ENCODE measurements at regions not wholly inside any gene's neighbourhood (a gene's known extent, or its start where the extent isn't known, plus 50 kb on each side); places are given as distances from the start of the nearest gene placed in this dataset.

- intact Hi-C loops (cut with DNase I): no loop called here
- Histone ChIP-seq H3K27ac (no peak overlapping the region), H3K4me1 (peaks cover 12% of the 10 kb centered on the region), H3K27me3 (ENCODE audit: low read depth) (no peaks in the 10 kb centered on the region), H3K36me3 (no peaks in the 10 kb centered on the region), H3K9me3 (no peaks in the 10 kb centered on the region), H3K4me3 (no peak overlapping the region)
- peak in 1 of 2 donors; percentile 41 for ATAC-seq
- no peak for DNase-seq
- TF ChIP-seq, protein P1, sequence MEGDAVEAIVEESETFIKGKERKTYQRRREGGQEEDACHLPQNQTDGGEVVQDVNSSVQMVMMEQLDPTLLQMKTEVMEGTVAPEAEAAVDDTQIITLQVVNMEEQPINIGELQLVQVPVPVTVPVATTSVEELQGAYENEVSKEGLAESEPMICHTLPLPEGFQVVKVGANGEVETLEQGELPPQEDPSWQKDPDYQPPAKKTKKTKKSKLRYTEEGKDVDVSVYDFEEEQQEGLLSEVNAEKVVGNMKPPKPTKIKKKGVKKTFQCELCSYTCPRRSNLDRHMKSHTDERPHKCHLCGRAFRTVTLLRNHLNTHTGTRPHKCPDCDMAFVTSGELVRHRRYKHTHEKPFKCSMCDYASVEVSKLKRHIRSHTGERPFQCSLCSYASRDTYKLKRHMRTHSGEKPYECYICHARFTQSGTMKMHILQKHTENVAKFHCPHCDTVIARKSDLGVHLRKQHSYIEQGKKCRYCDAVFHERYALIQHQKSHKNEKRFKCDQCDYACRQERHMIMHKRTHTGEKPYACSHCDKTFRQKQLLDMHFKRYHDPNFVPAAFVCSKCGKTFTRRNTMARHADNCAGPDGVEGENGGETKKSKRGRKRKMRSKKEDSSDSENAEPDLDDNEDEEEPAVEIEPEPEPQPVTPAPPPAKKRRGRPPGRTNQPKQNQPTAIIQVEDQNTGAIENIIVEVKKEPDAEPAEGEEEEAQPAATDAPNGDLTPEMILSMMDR (IDR thresholded peaks at IDR 0.05): no peak
Observed at GRCh38 chr15:47523681-47524475, 193.4 kb upstream of the SEMA6D start.

DNA sequence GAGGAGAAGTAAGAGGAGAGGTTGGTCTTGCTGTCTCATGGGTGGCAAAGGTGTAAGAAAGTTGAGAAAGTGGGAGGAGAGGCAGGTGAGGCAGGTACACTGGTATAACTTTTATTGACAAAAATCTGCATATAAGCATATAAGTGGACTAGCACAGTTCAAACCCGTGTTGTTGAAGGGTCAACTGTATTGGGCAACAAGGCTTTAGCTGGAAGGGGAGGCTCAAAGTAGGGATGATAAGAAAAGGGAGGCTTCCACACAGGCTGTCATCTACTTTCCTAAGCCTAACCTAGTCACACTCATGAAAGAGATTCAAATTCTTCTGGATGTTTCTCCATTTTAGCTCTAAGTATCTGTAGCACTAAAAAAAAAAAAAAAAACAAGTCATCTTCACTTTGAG, 188.1 kb upstream of the SEMA6D start:
- Histone ChIP-seq H3K27me3 (ENCODE audit: low read depth) (no peaks in the 10 kb centered on the region), H3K4me1 (no peaks in the 10 kb centered on the region), H3K27ac (no peak overlapping the region), H3K4me3 (no peak overlapping the region), H3K36me3 (no peaks in the 10 kb centered on the region), H3K9me3 (no peaks in the 10 kb centered on the region)
- DNase-seq (no peak), ATAC-seq (no peak)
- intact Hi-C loops (cut with DNase I): no loop called here
- TF ChIP-seq, protein P1 (IDR thresholded peaks at IDR 0.05): no peak

GRCh38 chr15:47534673-47535072, 182.6 kb upstream of the SEMA6D start:
- H3K27me3 ChIP-seq (ENCODE audit: low read depth): no peaks in the 10 kb centered on the region
- ATAC-seq: no peak
- H3K36me3 ChIP-seq: no peaks in the 10 kb centered on the region
- intact Hi-C loops (cut with DNase I): no loop called here
- no peaks in the 10 kb centered on the region for H3K4me1 ChIP-seq
- no peak overlapping the region for H3K27ac ChIP-seq
- no peak for DNase-seq
- no peak overlapping the region for H3K4me3 ChIP-seq
- H3K9me3 ChIP-seq: no peaks in the 10 kb centered on the region
- TF ChIP-seq, protein P1 (IDR thresholded peaks at IDR 0.05): no peak

DNA sequence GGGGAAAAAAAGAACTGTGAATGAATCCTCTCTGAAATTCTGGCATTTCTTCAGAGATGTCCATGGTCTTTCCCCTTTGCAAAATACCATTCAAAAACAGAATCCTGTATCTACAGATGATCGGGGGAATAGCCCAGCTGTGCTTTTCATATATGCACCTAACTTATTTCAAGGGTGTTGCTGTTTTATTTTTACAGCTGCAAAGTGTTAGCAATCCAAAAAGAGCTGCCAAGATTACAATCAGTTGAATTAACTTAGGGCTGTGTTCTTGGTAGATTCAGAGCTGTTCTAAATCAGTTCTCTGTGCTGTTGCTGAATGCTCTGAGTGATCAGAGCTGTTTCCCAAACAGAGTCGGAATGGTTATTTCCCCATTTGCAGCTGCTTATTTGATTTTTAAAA, 175.7 kb upstream of the SEMA6D start:
- ATAC-seq (no peak), DNase-seq (no peak)
- Histone ChIP-seq H3K27ac (no peak overlapping the region), H3K4me1 (no peaks in the 10 kb centered on the region), H3K27me3 (ENCODE audit: low read depth) (no peaks in the 10 kb centered on the region), H3K36me3 (no peaks in the 10 kb centered on the region), H3K9me3 (no peaks in the 10 kb centered on the region), H3K4me3 (no peak overlapping the region)
- TF ChIP-seq, protein P1 (IDR thresholded peaks at IDR 0.05): no peak
- intact Hi-C loops (cut with DNase I): no loop called here

GRCh38 chr15:47542312-47542989, 174.9 kb upstream of the SEMA6D start:
- Histone ChIP-seq H3K9me3 (no peaks in the 10 kb centered on the region), H3K27me3 (ENCODE audit: low read depth) (no peaks in the 10 kb centered on the region), H3K4me3 (no peak overlapping the region), H3K27ac (no peak overlapping the region), H3K36me3 (no peaks in the 10 kb centered on the region), H3K4me1 (no peaks in the 10 kb centered on the region)
- intact Hi-C loops (cut with DNase I): no loop called here
- no peak for ATAC-seq
- TF ChIP-seq, protein P1 (IDR thresholded peaks at IDR 0.05): no peak
- no peak for DNase-seq

Data from lower lobe of right lung (tissue), 2 donors.